ENCODE measurements at regions not wholly inside any gene's neighbourhood (a gene's known extent, or its start where the extent isn't known, plus 50 kb on each side); places are given as distances from the start of the nearest gene placed in this dataset.
A peak's percentile ranks its signal among the peaks of the same experiment; 100 is the strongest.

GRCh38 chr5:62132276-62132675 is 173.7 kb upstream of the KIF2A start:
- TF ChIP-seq, protein P1, sequence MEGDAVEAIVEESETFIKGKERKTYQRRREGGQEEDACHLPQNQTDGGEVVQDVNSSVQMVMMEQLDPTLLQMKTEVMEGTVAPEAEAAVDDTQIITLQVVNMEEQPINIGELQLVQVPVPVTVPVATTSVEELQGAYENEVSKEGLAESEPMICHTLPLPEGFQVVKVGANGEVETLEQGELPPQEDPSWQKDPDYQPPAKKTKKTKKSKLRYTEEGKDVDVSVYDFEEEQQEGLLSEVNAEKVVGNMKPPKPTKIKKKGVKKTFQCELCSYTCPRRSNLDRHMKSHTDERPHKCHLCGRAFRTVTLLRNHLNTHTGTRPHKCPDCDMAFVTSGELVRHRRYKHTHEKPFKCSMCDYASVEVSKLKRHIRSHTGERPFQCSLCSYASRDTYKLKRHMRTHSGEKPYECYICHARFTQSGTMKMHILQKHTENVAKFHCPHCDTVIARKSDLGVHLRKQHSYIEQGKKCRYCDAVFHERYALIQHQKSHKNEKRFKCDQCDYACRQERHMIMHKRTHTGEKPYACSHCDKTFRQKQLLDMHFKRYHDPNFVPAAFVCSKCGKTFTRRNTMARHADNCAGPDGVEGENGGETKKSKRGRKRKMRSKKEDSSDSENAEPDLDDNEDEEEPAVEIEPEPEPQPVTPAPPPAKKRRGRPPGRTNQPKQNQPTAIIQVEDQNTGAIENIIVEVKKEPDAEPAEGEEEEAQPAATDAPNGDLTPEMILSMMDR (IDR thresholded peaks at IDR 0.05; ENCODE audit: control insufficient read depth, extremely low read depth, insufficient read depth): no peak
- no peak overlapping the region for H3K4me3 ChIP-seq (ENCODE audit: low read depth, low read length)
- peak; percentile 84 for DNase-seq (ENCODE audit: low read depth)

DNA sequence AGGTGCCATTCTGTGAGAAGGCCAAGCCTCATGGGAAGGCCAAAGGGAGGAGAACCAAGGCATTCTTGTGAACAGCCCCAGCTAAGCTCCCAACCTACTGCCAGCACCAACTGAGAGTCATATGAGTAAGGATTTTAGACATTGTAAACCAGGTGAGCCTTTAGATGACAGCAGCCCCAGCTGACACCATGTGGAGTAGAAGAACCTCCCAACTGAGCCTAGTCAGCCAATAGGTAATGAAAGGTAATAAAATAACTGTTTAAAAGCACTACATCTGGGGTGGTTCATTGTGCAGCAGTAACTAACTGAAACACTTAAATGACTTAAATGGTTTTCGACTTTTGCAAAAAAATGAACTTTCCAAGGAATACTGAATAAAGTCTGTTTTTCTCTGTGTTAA is 172.6 kb upstream of the KIF2A start:
- TF ChIP-seq, protein P1 (IDR thresholded peaks at IDR 0.05; ENCODE audit: control insufficient read depth, extremely low read depth, insufficient read depth): no peak

GRCh38 chr5:62134811-62135210 is 171.2 kb upstream of the KIF2A start:
- H3K4me3 ChIP-seq (ENCODE audit: low read depth, low read length): no peak overlapping the region
- TF ChIP-seq, protein P1 (IDR thresholded peaks at IDR 0.05; ENCODE audit: control insufficient read depth, extremely low read depth, insufficient read depth): no peak
- DNase-seq (ENCODE audit: low read depth): no peak

More for the DNA sequence above, 172.6 kb upstream of the KIF2A start:
- H3K4me3 ChIP-seq (ENCODE audit: low read depth, low read length): no peak overlapping the region
- no peak for DNase-seq (ENCODE audit: low read depth)

GRCh38 chr5:62137628-62138027 is 168.4 kb upstream of the KIF2A start:
- TF ChIP-seq, protein P1 (IDR thresholded peaks at IDR 0.05; ENCODE audit: control insufficient read depth, extremely low read depth, insufficient read depth): no peak
- DNase-seq (ENCODE audit: low read depth): no peak
- no peak overlapping the region for H3K4me3 ChIP-seq (ENCODE audit: low read depth, low read length)

- H3K4me3 ChIP-seq (ENCODE audit: low read depth, low read length): no peak overlapping the region
- no peak for DNase-seq (ENCODE audit: low read depth)
These were observed 167.4 kb upstream of the KIF2A start for GRCh38 chr5:62138607-62139006.

GRCh38 chr5:62139741-62140140 is 166.3 kb upstream of the KIF2A start:
- TF ChIP-seq, protein P1 (IDR thresholded peaks at IDR 0.05; ENCODE audit: control insufficient read depth, extremely low read depth, insufficient read depth): no peak
- no peak overlapping the region for H3K4me3 ChIP-seq (ENCODE audit: low read depth, low read length)
- DNase-seq (ENCODE audit: low read depth): no peak

More at GRCh38 chr5:62138607-62139006, 167.4 kb upstream of the KIF2A start:
- TF ChIP-seq, protein P1 (IDR thresholded peaks at IDR 0.05; ENCODE audit: control insufficient read depth, extremely low read depth, insufficient read depth): no peak

GRCh38 chr5:62142351-62142750 is 163.7 kb upstream of the KIF2A start:
- no peak for DNase-seq (ENCODE audit: low read depth)
- TF ChIP-seq, protein P1 (IDR thresholded peaks at IDR 0.05; ENCODE audit: control insufficient read depth, extremely low read depth, insufficient read depth): no peak
- no peak overlapping the region for H3K4me3 ChIP-seq (ENCODE audit: low read depth, low read length)

Measured in LNCaP clone FGC (cell line).